CD4-positive, alpha-beta T cell treated with Interleukin-17A for 1 hour (primary cell): ENCODE measurements at regions not wholly inside any gene's neighbourhood (a gene's known extent, or its start where the extent isn't known, plus 50 kb on each side); places are given as distances from the start of the nearest gene placed in this dataset.

Experiments used
- DNase-seq: peaks from one replicate; pipeline ENCODE4 v3.0.0-alpha.2; 2020

GRCh38 chr7:46525876-46526275, 604.8 kb upstream of the IGFBP3 start:
- no peak for DNase-seq

- DNase-seq: no peak
Observed at GRCh38 chr7:46524350-46524749, 603.3 kb upstream of the IGFBP3 start.

GRCh38 chr7:46522354-46522906, 601.4 kb upstream of the IGFBP3 start:
- no peak for DNase-seq

- DNase-seq: no peak
Observed at GRCh38 chr7:46518713-46519112, 597.6 kb upstream of the IGFBP3 start.

- no peak for DNase-seq
Observed at GRCh38 chr7:46515844-46516590, 594.9 kb upstream of the IGFBP3 start.

GRCh38 chr7:46513447-46513848, 592.4 kb upstream of the IGFBP3 start:
- DNase-seq: no peak

- DNase-seq: no peak
Observed at GRCh38 chr7:46512891-46513413, 591.9 kb upstream of the IGFBP3 start.

- no peak for DNase-seq
Observed at GRCh38 chr7:46511442-46512215, 590.6 kb upstream of the IGFBP3 start.

- DNase-seq: no peak
Observed at GRCh38 chr7:46508583-46508982, 587.5 kb upstream of the IGFBP3 start.

GRCh38 chr7:46507560-46507959, 586.5 kb upstream of the IGFBP3 start:
- no peak for DNase-seq

GRCh38 chr7:46494441-46494840, 573.4 kb upstream of the IGFBP3 start:
- DNase-seq: no peak

GRCh38 chr7:46494028-46494427, 573.0 kb upstream of the IGFBP3 start:
- DNase-seq: no peak

GRCh38 chr7:46493196-46493595, 572.1 kb upstream of the IGFBP3 start:
- no peak for DNase-seq

GRCh38 chr7:46492466-46492865, 571.4 kb upstream of the IGFBP3 start:
- DNase-seq: no peak

- no peak for DNase-seq
Observed at GRCh38 chr7:46490406-46490805, 569.3 kb upstream of the IGFBP3 start.

- DNase-seq: no peak
Observed at GRCh38 chr7:46489106-46489505, 568.0 kb upstream of the IGFBP3 start.

GRCh38 chr7:46488607-46489006, 567.5 kb upstream of the IGFBP3 start:
- DNase-seq: no peak

- DNase-seq: no peak
Observed at GRCh38 chr7:46486256-46487206, 565.5 kb upstream of the IGFBP3 start.

GRCh38 chr7:46485481-46486065, 564.5 kb upstream of the IGFBP3 start:
- DNase-seq: no peak

- DNase-seq: no peak
Observed at GRCh38 chr7:46484906-46485305, 563.8 kb upstream of the IGFBP3 start.

- DNase-seq: no peak
Observed at GRCh38 chr7:46480619-46481018, 559.5 kb upstream of the IGFBP3 start.

GRCh38 chr7:46479680-46480079, 558.6 kb upstream of the IGFBP3 start:
- no peak for DNase-seq
